IMR-90 (cell line): ENCODE measurements at regions not wholly inside any gene's neighbourhood (a gene's known extent, or its start where the extent isn't known, plus 50 kb on each side); places are given as distances from the start of the nearest gene placed in this dataset.
A peak's percentile ranks its signal among the peaks of the same experiment; 100 is the strongest.

ENCODE experiments used
- ATAC-seq: fragments of 200-7000 bp; cut with Tn5 transposase; 2 replicates; pipeline ENCODE4 v1.9.1; 2020; ENCODE audit warnings: low read depth, mild to moderate bottlenecking, moderate library complexity
- BruUV-seq: library from RNA; stranded (reverse); fragments of 400-500 nt; replicated peaks from 2 replicates; lab custom pipeline; 2021; lab: Mats Ljungman, UMichigan
- CTCF ChIA-PET: fragments of 300-600 bp; formaldehyde crosslinking; extraction: SDS; loops from one replicate; lab custom pipeline; 2021; ENCODE audit warnings: antibody characterized with exemption; lab: Yijun Ruan, JAX
- POLR2A ChIA-PET: fragments of 300-600 bp; sonication (Branson Sonifier 250); formaldehyde crosslinking; loops from one replicate; lab custom pipeline; 2022; ENCODE audit warnings: antibody characterized with exemption; ENCODE audit not compliant: unreplicated experiment; lab: Charles Lee
- DNase-seq: peaks from one replicate; pipeline ENCODE4 v3.0.0; 2013
- H2AFZ ChIP-seq: replicated peaks from 2 replicates; pipeline ENCODE3; 2013; ENCODE audit warnings: low read length, mild to moderate bottlenecking; ENCODE audit not compliant: poor library complexity
- H2AK5ac ChIP-seq: 2 replicates; pipeline ENCODE4 v1.6.1; 2013; ENCODE audit warnings: low read depth, low read length, inconsistent platforms
- H2AK9ac ChIP-seq: replicated peaks from 2 replicates; pipeline ENCODE3; 2013; ENCODE audit warnings: mild to moderate bottlenecking, low read depth, low read length, moderate library complexity; ENCODE audit not compliant: poor library complexity
- H2BK120ac ChIP-seq: 2 replicates; pipeline ENCODE4 v1.6.1; 2013; ENCODE audit warnings: low read depth, low read length, inconsistent platforms
- H2BK15ac ChIP-seq: 3 replicates; pipeline ENCODE4 v1.6.1; 2013; ENCODE audit warnings: low read depth, low read length, inconsistent platforms
- H2BK20ac ChIP-seq: 2 replicates; pipeline ENCODE4 v1.6.1; 2013; ENCODE audit warnings: low read depth, mild to moderate bottlenecking, inconsistent platforms, low read length, moderate library complexity
- H2BK5ac ChIP-seq: 2 replicates; pipeline ENCODE4 v1.6.1; 2013; ENCODE audit warnings: mild to moderate bottlenecking, low read depth, low read length, inconsistent platforms; ENCODE audit not compliant: poor library complexity, severe bottlenecking
- H3K14ac ChIP-seq: replicated peaks from 2 replicates; pipeline ENCODE4 v1.6.1; 2013; ENCODE audit warnings: low read depth, low read length, inconsistent platforms
- H3K18ac ChIP-seq: 2 replicates; pipeline ENCODE4 v1.6.1; 2013; ENCODE audit warnings: low read depth, low read length, control low read depth
- H3K23ac ChIP-seq: 2 replicates; pipeline ENCODE4 v1.6.1; 2013; ENCODE audit warnings: low read depth, low read length, inconsistent platforms
- H3K27ac ChIP-seq: 2 replicates; pipeline ENCODE4 v1.5.1; 2013; ENCODE audit warnings: mild to moderate bottlenecking, control low read depth, low read length; ENCODE audit not compliant: insufficient read depth
- H3K27me3 ChIP-seq: 2 replicates; pipeline ENCODE4 v1.6.1; 2013; ENCODE audit warnings: low read length; ENCODE audit not compliant: control insufficient read depth, insufficient read depth
- H3K36me3 ChIP-seq: 2 replicates; pipeline ENCODE4 v1.6.1; 2013; ENCODE audit warnings: low read length, mixed read lengths; ENCODE audit not compliant: control insufficient read depth, insufficient read depth
- H3K4ac ChIP-seq: 2 replicates; pipeline ENCODE4 v1.6.1; 2013; ENCODE audit warnings: low read depth, low read length, inconsistent platforms
- H3K4me1 ChIP-seq: 2 replicates; pipeline ENCODE4 v1.6.1; 2013; ENCODE audit warnings: low read length, mixed read lengths; ENCODE audit not compliant: control insufficient read depth, insufficient read depth
- H3K4me2 ChIP-seq: 2 replicates; pipeline ENCODE4 v1.6.1; 2013; ENCODE audit warnings: low read depth, mild to moderate bottlenecking, control low read depth, low read length, moderate library complexity
- H3K4me3 ChIP-seq: 2 replicates; pipeline ENCODE4 v1.5.1; 2013; ENCODE audit warnings: low read depth, mild to moderate bottlenecking, control low read depth, low read length, moderate library complexity; ENCODE audit not compliant: insufficient read depth
- H3K56ac ChIP-seq: 2 replicates; pipeline ENCODE4 v1.6.1; 2013; ENCODE audit warnings: low read length, inconsistent platforms; ENCODE audit not compliant: insufficient read depth; ENCODE audit errors: extremely low read depth
- H3K79me1 ChIP-seq, 2 experiments: 2 replicates each; pipeline ENCODE4 v1.6.1; 2013; ENCODE audit warnings: low read length in 2 of 2, inconsistent platforms in 1 of 2, low read depth in 1 of 2
- H3K9ac ChIP-seq: 2 replicates; pipeline ENCODE4 v1.6.1; 2013; ENCODE audit warnings: low read depth, low read length, control low read depth
- H3K9me1 ChIP-seq: 2 replicates; pipeline ENCODE4 v1.6.1; 2013; ENCODE audit warnings: low read length, inconsistent platforms; ENCODE audit not compliant: insufficient read depth
- H3K9me3 ChIP-seq: 2 replicates; pipeline ENCODE4 v1.6.1; 2013; ENCODE audit warnings: low read length; ENCODE audit not compliant: control insufficient read depth, insufficient read depth
- H4K20me1 ChIP-seq: 2 replicates; pipeline ENCODE4 v1.6.1; 2013; ENCODE audit warnings: low read length, inconsistent platforms; ENCODE audit not compliant: insufficient read depth
- H4K5ac ChIP-seq: 2 replicates; pipeline ENCODE4 v1.6.1; 2013; ENCODE audit warnings: mild to moderate bottlenecking, low read depth, low read length, control low read depth
- H4K8ac ChIP-seq, 2 experiments: 2 replicates each; pipeline ENCODE4 v1.6.1; 2013; ENCODE audit warnings: low read depth in 2 of 2, low read length in 2 of 2, control low read depth in 1 of 2, inconsistent platforms in 1 of 2
- H4K91ac ChIP-seq: 2 replicates; pipeline ENCODE4 v1.6.1; 2013; ENCODE audit warnings: low read depth, low read length, inconsistent platforms; ENCODE audit not compliant: insufficient read depth
- CEBPB ChIP-seq: IDR thresholded peaks from 2 replicates; pipeline ENCODE4 v1.6.1; 2012; ENCODE audit warnings: low read depth, low read length, improper control_type of control experiment
- CHD1 ChIP-seq: IDR thresholded peaks from 2 replicates; pipeline ENCODE4 v1.6.1; 2012; ENCODE audit warnings: low read depth, low read length, improper control_type of control experiment
- WGBS, 2 experiments: methylation state at CpG; one replicate each; pipeline versions ENCODE4 v1.1.5 to v1.1.7; 2013; ENCODE audit warnings: missing lambda C conversion rate in 2 of 2; ENCODE audit not compliant: insufficient read length in 1 of 2; ENCODE audit errors: extremely low coverage in 2 of 2; 5-methylcytosine and 5-hydroxymethylcytosine counted together
- dilution Hi-C: fragments of 300-500 bp; cut with HindIII; formaldehyde crosslinking; loops from one replicate; pipeline ENCODE4 v1.14.3; 2018; ENCODE audit warnings: low sequenced_read_pairs; ENCODE audit not compliant: unreplicated experiment
- in situ Hi-C: fragments of 300-500 bp; cut with MboI; formaldehyde crosslinking; loops from 3 replicates; pipeline ENCODE4 v1.14.3; 2019; ENCODE audit warnings: low sequenced_read_pairs, inconsistent platforms, mixed read lengths
- intact Hi-C: fragments of 100-400 bp; cut with micrococcal nuclease; formaldehyde crosslinking; loops from 2 replicates; pipeline ENCODE4 v1.10.0; 2022

DNA sequence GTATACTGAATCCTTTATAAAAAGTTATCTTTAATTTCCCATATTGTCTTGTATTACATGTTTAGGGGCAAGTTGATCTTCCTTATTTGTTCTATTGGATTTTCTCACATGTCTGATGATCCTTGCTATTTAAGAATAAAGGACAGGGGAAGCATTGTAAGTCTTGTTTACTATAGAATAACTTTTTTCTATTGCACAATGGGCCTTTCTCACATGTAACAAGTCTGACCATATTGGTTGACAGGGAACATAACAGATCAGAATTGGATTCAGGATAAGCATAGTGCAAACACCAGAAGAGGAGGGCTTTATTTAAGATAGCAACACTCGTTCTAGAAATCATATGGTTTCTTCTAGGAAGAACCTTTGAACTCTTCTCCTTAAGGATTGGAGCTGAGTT is 257.9 kb upstream of the RBMS3 start:
- Histone ChIP-seq H3K9me3 (no peaks in the 10 kb centered on the region), H4K8ac (no peak overlapping the region), H3K79me1 (no peaks in the 10 kb centered on the region), H2BK15ac (no peak overlapping the region), H2BK20ac (no peak overlapping the region), H3K14ac (no peak overlapping the region), H2AFZ (no peak overlapping the region), H3K4ac (no peak overlapping the region), H4K5ac (no peak overlapping the region), H2BK120ac (no peak overlapping the region), H3K23ac (no peak overlapping the region), H4K20me1 (no peaks in the 10 kb centered on the region), H3K18ac (no peak overlapping the region), H3K27me3 (no peaks in the 10 kb centered on the region; the same call in 1 of the 2 replicates), H3K4me2 (no peak overlapping the region), H3K9ac (no peak overlapping the region), H3K56ac (no peak overlapping the region), H2BK5ac (no peak overlapping the region), H4K91ac (no peak overlapping the region), H3K27ac (no peak overlapping the region), H3K4me1 (no peaks in the 10 kb centered on the region), H3K36me3 (no peaks in the 10 kb centered on the region), H3K4me3 (no peak overlapping the region), H3K9me1 (no peaks in the 10 kb centered on the region), H2AK9ac (no peak overlapping the region), H2AK5ac (no peak overlapping the region)
- TF ChIP-seq CEBPB (0 out of 2 replicates have a peak, but pooled peaks have one; percentile 19), CHD1 (no peak)
- no TSS peak for BruUV-seq
- ChIA-PET POLR2A (no interaction called here), CTCF (no interaction called here)
- in situ Hi-C loops, result no loop called here
- ATAC-seq, result no peak
- dilution Hi-C loops, result no loop called here
- intact Hi-C loops, result no loop called here
- no CpG with 5 or more reads among the region's 1 CpG for WGBS, 2 experiments
- DNase-seq, result no peak
